HG02970 (cell line): ENCODE measurements at regions not wholly inside any gene's neighbourhood (a gene's known extent, or its start where the extent isn't known, plus 50 kb on each side); places are given as distances from the start of the nearest gene placed in this dataset.

Experiments used
- ATAC-seq: cut with Tn5 transposase; IDR thresholded peaks from one replicate; pipeline ENCODE4 v1.9.1; 2021; ENCODE audit warnings: mild to moderate bottlenecking, moderate library complexity, moderate number of reproducible peaks; ENCODE audit not compliant: unreplicated experiment, low FRiP score

DNA sequence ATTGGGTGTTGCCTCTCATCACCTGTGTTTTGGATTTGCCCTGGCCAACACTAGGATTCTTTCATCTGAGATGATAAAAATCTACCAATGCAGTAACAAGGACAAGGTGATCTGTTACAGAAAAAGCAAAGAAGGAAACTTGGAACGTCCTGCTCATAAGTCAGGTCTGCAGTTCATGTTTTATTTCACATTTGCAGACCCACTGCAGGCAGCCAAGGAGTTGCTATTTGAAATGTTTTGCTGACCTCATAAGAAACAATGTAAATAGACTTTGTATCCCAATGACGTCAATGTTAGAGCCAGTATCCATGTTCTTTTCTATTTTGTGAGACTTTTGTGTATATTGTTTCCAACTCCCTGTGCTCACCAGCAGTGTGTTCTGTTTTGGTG, 312.9 kb downstream of the DEPDC1B start:
- ATAC-seq, result no peak

DNA sequence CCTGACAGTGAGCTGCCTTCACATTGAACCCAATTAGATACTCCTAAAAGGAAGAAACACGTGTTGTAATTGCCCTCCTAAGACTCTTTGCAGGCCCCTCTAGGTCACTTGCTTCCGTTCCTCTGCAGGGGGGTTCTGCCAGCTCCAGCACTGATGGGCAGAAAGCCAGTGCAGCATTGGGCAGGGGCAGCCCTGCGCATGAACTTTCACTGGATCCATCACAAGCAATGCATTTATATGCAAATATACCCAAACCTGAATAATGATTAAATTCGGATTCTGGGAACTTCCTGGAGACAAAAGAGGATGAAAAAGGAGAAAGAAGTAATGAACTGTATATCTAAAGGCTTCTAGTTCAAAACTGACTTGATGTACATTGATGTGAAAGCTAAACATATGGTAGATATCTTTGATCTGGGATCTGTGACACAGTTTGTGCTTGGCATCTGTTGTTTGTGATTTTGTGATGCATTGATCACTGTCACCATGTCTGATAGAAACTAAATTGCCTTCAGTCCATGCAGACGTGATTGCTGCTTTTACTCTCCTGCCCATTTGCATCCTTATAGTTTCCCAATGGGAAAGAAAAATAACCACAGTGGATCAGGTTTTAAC, 313.4 kb downstream of the DEPDC1B start:
- no peak for ATAC-seq

DNA sequence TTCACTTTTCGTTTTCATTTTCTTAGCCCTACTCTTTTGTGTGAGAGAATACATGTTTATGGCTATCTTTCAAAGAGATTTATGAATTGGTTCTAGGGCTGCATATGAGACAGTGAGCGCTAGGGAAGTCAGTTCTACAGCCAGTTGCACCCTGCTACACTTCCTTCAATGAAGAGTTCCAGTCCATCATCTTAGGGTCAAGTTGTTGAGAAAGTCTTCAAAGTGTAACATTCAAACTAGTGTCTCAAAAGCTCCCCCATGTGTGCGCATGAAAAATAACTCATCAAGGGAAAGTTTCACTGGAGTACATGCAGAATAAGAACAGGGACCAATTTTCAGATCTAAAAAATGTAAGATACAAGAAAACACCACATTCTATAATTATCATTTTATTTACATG, 317.2 kb downstream of the DEPDC1B start:
- no peak for ATAC-seq

DNA sequence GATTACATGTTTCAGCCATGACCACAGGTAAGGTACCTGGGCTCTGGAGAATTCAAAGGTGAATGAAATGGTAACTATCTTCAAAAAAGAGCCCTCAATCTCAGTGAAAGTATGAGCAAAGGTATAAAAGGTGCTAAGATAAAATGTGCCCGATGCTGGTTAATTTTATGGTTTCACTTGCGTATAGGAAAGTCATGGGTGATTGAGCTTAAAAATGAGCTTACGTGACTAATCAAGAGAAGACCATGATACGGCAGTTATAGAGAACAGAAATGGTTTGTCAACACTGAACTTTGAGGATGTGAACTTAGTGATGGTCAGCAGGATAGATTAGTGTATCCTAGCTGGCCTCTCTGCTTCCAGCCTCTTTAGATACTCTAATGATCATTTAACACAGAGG, 320.1 kb downstream of the DEPDC1B start:
- no peak for ATAC-seq

DNA sequence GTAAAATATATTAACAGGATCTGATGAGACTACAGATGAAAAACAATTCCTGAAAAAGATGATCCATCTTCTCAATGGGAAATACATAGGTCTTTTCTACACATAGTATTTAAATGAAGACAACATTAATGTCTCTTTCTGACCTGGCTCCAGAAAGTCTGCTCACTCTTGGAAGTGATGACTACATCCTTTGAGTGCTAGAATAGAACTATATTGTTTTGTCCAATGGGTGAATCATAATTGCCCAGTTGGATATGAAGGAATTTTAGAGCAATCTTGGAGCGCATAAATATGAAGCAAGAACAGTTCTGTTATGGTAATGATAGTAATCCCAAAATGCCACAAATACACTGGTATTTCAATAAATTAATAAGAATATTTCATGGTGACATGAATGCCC, 322.1 kb downstream of the DEPDC1B start:
- no peak for ATAC-seq

DNA sequence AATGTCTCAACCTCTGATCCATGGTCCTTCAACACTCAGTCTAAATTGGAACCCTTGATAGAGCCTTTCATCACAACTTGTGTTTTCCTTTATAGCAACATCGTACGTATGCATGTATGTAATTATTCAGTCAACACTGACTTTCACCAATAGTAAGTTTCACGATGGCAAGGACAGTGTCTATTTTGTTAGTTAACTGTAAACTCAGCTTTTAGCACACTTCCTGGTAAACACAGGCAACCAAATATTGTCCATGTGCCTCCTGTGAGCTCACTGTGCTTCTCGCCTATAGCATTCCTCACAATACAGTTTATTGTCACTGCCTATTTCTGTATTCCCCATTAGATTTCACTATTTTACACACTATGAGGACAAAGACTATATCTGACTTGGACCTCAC, 323.1 kb downstream of the DEPDC1B start:
- no peak for ATAC-seq

DNA sequence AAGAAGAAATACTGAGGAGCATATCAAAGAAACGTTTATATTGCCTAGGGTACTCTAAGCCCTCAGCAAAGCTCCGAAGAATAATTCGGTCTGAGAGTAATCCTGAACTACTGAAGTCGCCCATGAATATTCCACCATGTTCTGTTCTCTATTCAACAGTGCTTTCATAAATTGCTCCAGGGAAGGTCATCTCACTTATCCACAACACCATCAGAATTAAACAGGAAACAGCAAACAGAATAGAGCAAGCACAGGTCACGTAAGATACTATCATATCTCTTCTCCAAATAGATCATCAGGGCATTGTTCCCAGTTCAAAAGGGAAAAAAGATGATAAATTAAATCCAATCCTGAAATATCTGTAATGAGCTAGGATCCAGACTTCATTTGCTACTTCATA, 325.6 kb downstream of the DEPDC1B start:
- ATAC-seq, result no peak

DNA sequence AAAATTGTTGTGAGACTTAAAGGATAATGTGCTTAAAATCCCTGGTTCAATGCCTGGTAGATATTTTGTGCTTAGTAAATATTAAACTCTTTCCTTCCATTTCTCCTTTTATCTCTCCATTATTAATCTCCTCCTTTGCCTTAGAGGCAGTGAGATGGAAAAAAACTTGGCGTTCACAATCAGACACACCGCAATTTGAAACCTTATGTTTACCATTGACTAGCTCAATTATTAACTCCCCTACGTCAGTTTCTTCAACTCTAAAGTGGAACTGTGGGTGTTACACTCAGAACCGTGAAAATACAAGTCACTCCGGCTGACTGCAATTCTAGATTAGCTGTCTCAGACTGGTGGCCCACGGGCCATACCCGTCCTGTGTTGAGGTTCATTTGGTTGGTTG, 327.2 kb downstream of the DEPDC1B start:
- ATAC-seq, result no peak

DNA sequence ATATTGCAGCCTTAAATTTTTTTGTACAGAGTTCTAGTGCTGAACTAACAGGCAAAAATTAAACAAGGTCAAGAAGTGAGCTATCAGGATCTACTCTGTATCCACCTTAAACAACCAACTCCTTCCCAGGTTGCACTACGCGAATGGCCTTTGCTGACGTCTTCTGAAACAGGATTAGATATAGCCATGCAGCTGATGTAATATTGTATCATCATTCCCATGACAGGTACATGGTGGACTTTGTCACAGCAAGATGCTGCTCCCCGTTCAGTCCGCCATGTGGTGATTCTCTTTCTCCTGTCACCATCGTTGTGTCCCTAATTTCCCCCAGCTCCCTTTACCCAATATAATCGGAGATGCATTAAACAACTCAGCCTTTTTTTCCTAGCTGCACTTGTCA, 328.9 kb downstream of the DEPDC1B start:
- ATAC-seq, result no peak

DNA sequence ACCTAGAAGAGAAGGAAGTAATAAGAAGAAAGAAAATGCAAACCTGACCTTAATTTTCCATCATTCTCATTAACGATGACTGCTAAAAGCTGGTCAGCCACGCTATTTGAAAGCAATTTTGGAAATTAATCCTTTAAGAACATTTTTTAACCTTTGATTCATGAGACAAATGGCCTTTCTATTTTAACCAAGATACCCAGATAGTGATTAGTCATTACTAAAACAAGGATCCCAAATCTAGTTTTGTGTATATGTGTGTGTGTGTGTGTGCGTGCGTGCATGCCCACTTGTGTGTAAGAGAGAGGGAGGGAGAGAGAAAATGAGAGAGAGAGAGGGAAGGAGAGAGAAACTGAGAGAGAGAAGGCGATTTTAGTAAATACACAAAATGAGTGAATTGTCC, 329.5 kb downstream of the DEPDC1B start:
- no peak for ATAC-seq

DNA sequence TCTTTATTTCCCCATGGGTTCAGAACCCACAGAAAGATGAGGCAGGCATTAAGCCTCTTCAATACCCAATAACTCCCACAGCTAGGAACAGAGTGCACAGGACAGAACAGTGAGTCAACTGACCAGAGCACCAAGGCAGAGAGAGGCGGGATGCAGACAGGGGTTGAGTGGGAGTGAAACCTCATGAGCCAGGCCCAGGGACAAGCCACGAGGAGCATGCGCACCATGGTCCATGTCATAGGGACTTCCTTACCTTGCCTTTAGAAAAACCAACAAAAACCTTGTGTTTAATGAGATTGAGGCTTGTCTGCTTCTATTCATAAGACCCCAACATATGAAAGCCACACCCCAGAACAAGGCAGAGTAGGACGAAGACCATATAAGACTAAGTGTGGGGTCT, 330.6 kb downstream of the DEPDC1B start:
- no peak for ATAC-seq

DNA sequence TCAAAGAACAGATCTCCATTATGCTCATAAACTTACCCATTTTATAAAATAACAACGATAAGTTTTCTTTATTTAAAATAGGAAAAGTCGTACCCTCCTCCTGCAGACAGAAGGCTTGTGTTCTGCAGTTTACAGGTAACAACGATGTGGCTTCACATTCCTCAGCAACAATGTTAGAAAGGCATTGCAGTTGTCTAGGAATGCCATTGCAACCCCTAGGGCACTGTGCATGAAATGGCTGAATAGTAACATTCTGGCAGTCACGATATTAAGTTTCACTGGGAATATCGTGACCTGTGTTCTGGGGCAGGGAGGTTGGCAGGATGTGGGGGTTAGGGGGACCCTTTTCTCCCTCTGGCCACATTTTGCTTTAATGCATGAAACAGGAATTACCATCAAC, 331.9 kb downstream of the DEPDC1B start:
- ATAC-seq, result no peak

DNA sequence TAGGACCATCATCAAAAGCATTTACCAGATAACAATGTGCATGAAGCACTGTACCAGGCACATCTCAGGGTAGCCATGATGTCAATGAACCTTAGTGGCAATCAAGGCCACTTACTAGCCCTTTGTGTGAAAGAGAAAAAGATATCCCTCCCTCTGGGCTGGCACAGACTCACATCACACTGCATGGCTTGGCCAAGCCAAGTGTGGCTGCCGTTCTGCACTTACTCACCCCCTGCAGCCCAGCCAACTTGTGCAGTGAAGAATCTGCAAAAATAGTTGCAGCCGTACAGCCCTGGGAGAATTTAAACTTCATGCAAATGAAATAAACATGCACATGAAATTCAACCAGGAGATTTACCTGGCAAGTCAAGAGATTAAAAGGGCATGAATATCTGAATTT, 333.5 kb downstream of the DEPDC1B start:
- ATAC-seq, result no peak

DNA sequence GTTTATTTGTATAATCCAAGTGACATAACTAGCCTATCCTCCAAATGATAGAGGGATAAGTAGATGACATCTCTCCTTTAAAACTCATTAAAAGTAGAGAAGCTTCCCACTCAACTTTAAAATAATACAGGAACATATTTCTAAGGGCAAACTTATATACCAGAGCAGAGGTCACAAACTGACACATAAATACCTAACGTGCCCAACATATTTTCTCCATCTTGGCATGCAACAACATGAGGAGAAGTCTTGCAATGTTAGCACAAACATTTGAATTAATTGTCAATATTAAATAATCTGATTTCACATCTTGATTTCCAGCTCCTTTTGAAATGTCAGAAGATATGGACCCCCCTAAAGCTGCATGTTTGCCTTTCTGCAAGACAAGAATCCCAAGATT, 335.0 kb downstream of the DEPDC1B start:
- ATAC-seq, result no peak

DNA sequence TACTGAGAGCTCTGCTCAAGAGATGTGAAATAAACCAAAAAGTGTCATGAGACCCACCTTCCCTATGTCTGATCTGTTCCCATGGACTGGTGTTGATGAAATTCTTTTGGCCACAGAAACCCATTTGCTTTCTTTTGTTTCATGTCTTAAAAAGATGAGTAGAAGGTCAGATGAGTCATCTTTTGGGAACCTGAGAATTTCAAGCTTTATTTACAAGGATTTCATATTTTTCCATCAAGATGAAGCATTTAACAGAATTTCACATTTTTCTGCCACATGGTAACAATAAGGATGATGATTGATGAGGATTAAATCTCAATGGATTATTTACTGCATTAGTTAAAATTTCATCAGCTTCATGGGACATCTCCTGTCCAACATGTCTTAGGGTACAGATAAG, 337.8 kb downstream of the DEPDC1B start:
- ATAC-seq, result no peak

DNA sequence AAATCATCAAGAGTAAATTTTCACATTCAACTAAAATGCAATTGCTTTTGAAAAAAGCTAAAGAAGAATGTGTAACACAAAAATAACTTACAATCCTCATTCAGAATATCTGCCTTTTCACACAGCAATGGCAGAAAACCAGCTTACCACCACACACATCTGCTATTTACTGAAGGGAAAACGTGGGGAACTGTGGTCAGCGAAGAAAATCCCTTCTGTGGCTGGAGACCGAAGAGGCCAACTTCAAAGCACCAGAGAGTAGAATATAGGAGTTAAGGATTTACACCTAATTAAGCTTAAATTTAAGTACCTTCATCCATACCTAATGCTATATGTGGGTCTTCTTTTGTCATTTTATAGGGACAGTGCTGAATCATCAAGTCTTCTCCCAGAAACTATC, 339.6 kb downstream of the DEPDC1B start:
- ATAC-seq, result no peak

DNA sequence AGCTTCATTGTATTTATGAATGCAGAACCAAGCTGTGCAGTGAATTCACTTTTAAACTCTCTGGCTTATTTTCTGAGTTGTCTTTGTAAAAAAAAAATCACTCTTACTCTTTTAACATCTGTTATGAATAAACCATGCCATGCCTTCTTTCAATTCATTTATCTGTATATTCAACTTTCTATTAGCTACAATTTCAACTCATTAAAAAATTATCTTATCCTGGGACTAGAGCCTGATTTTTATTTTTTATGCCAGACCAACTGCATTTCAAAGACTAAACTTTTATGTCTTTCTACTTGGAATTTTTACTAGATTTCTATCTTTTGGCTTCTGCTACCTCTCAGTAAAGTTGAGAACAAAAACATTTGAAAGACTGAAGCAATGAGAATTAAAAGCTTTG, 342.7 kb downstream of the DEPDC1B start:
- no peak for ATAC-seq

DNA sequence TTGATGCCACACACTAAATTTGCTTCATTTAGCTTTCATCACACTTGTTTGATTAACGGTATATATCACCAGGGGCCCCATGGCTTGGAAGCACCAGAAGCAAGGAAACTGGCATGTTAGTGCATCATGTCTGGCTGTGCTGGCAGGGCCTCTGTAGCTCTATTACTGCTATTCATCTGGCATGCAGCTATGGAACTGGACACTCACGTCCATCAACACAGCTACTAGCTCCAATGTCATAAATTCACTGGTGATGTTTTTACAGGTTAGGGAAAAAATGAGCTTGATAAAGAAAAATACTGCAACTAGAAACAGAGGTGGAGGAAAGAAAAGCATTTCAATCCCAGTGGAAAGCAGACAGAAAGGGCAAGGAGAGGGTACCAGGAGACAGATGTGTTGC, 343.2 kb downstream of the DEPDC1B start:
- no peak for ATAC-seq

DNA sequence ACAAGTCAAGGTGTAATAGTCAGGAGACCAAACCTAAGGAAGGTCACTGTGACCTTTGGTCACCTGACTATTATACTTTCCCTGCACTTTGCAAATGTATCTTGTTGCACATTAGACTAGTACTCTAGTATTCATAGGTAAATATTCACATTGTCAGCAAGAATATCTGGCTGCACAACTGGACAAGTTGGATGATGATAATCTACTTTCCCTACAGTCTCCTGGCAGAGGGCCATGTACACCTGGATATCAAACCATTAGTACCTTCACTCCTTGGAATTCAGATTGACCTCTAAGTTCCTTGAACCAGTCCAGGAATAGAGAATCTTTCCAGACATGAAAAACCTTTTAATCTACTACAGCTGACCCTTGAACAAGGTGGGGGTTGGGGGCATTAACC, 344.8 kb downstream of the DEPDC1B start:
- no peak for ATAC-seq

DNA sequence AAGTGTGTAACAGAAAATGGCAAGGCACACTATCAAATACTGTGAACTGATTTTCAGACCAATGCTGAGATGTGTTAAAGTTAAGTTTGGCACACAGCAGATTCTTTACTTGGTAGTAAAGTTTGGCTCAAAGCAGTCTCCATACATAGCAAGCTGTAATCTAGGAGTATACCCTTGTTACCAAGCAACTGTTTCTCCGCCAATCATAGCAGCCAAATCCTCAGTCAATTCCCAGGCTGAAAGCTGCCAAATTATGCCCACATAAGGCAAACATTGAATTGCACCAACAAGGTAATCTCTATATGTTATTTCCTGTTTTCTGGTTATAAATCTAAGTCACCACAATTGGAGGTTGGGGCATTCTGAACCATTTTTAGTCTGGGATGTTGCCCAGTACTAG, 345.7 kb downstream of the DEPDC1B start:
- no peak for ATAC-seq

DNA sequence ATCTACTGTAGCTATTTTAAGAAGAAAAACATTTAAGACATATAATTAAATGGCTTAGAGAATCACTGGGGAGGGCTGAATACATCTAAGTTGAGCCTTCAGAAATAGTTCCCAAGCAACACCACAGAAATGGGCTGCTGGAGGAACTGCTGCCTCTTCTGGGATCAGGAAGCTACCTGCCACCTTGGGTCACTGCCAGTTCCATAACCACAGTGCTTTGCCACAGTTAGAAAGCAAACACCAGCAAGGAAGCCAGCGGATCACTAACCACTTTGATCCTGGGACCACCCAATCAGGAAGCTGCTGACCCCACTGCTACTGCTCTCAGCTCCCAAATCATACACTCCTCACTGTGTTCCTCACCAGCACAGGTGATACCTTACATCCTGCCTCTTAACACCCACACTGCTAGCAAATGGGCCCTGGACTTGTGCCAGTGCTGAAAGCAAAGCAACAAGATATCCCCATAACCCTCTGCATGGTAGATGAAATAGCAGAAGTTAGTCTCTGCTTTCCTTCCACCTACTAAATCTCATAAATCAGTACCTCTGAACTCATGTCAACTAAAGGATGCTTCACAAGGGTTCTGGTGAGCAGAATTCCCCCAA, 346.9 kb downstream of the DEPDC1B start:
- ATAC-seq, result no peak

DNA sequence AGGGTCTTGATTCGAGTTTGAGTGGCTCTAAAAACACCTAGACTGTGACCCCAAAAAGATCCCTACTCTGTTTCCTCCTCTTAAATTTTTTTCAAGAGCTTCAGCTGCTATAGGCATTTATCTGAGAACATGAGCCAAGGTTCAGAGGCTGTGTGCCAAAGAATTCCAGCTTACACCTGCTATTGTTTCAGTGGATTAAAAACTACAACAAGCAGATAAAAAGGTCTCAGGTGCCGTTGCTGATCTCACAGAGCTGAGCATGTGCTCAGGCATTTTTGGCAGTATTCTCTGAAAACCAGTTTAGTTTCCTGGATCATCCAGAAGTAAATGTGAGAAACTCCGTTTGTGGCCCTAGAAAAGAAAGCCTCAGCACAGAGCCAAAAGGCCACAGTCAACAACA, 349.2 kb downstream of the DEPDC1B start:
- no peak for ATAC-seq

DNA sequence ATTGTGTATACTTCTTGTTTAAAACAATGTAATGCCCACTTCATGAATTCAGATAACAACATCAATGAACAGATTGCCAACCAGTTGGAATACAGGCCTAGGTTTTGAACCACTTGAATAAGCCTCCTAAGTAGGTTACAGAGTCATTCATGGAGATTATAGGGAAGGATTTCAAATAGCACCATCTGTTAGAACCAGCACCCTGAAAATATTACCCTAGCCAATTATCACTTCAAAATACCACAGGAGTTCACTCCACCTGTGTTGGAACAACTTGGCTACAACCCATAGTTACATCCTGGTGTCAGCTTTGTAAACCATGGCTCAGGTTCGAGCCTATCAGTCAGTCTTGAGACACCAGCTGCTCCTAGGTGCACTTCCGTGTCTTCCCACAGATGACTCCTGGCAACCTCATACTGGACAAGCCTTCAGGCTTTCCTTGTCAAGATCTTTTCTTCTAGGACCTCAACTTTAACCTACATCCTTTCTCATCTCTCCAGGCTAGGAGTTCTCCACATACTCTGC, 350.0 kb downstream of the DEPDC1B start:
- no peak for ATAC-seq
